Glomerular visceral epithelial cell (primary cell): ENCODE measurements at regions not wholly inside any gene's neighbourhood (a gene's known extent, or its start where the extent isn't known, plus 50 kb on each side); places are given as distances from the start of the nearest gene placed in this dataset.

Experiments used
- DNase-seq: peaks from one replicate; pipeline ENCODE4 v3.0.0-alpha.2; 2016; ENCODE audit errors: extremely low spot score

DNA sequence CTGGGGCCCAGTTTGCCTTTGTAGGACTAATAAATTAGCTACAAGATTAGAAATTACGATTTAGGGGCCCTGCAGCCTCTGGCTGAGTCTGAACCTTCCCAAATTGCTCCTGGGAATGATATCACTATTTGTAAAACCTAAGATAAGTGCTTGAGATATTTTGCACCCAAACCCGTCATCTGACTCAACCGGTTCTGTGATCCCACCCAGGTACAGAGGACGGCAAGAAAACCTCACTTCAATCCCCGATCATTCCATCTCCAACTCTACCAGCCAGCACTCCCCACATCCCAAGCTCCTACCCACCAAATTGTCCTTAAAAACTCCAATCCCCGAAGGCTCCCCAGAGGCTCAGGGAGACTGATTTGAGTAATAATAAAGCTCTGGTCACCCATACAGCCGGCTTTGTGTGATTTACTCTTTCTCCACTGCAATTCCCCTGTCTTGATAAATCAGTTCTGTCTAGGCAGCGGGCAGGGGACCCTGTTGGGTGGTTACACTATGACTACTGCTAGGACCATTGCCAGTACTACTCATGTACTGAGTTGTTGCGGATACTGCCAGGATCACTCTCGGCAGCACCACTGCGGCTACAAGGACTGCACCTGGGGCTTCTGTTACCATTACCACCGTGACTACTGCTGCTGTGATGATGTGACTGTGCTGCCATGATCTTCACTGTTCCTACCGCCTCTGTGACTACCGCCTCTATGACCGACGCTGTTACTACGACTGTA is 73.1 kb downstream of the IRF8 start:
- no peak for DNase-seq

DNA sequence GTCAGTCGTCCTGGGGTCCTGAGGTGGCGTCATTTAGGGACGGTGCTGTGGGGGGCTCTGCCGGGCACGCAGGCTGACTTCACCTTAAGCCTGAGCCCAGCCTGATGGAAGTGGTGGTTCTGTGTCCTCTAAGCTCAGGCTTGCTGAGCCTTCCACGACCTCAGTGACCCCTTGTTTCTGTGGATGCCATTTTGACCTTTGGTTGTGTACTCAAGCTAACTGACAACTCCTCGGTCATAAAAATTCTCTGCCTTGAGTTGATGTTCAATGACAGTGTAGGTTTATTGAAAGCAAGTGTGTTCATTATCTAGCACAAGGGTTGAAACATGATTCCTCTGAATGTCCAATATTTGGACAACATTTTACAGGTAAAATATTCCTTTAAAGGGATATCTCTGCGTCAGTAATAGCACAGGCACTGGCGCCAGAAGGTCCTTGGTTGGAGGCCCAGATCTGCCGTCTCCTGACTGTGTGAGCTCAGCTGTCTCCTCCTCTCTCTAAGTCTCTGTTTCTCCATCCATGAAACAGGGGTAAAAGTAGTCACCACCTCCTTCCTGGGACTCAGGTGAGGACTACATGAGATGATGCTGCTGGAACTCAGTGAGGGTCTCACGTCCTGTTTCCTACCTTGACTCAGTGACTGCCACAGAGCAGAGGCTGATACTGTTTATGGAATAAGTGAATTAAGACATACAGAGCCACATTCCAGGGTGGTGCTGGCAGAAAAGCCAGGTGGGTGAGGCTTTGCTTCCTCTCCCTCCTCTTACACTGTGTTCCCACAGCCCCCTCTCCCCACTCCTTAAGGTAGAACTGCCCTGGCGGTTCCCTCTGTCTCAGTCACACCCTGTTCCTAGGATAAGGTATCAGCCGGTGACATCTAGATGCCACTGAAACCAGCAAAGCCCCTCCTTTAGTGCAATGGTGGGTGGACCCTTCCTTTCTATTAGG is 75.7 kb downstream of the IRF8 start:
- no peak for DNase-seq

DNA sequence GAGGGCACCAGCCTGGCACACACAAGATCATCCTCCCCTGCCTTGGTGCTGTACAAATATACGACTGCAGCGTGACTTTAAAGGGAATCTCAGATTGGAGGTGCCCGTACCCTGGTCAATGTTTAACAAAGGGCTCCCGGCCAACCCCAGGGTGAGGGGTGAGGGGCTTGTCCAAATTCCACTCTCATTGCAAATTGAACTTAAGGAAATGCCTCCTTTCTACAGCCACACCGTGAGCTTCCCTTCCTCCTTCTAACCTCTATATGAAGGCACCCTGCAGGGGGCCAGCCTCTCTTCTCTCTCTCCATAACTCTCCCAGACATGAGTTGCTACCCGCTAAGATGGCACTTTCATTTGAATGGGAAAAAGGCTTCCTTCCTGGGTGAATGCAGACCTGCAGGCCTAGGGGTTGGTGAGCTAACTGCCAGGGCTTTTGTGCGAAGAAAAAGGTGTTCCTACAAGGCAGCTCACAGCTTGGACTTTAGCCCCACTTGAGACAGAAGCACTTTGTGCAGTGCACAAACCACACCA is 76.6 kb downstream of the IRF8 start:
- no peak for DNase-seq

DNA sequence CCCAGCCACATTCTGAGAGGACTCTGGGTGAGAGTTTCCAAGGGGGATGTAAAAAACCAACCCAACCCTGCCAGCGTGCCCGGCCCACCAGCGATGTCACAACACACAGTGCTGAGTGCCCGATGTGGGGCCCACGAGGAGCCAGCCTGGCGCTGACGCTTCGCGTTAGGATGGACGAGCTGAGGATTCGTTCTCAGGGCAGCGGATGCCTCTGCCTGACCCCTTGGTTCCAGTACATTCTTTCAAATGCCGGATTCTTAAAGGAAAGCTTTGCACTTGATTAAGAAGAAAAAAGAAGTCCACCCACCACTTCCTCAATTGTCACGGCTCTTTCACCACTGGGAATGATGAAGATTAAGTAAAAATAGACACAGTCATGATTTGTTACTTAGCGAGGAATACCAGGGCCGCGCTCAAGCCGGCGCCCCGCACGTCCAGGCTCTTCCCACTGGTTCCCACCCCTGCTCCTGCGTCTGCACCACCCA is 79.4 kb downstream of the IRF8 start:
- DNase-seq: no peak

DNA sequence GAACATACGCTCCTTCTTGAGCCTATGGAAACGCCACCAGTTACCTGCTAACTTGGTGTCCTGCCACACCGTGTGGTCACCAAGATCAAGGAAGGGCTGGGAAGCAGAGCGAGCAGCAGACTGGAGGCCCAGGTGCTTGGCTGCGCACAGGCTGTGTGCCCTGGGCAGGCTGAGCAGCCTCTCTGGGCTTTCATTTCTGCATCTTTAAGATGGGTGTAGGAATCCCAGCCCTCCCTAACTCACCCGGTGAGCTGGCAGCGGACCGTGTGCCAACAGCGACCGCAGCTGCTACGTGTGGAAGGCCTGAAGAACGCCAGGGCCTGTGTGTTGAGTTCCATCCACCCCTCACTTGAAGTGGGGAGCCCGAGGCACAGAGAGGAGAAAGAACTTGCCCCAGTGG is 80.0 kb downstream of the IRF8 start:
- DNase-seq: no peak

DNA sequence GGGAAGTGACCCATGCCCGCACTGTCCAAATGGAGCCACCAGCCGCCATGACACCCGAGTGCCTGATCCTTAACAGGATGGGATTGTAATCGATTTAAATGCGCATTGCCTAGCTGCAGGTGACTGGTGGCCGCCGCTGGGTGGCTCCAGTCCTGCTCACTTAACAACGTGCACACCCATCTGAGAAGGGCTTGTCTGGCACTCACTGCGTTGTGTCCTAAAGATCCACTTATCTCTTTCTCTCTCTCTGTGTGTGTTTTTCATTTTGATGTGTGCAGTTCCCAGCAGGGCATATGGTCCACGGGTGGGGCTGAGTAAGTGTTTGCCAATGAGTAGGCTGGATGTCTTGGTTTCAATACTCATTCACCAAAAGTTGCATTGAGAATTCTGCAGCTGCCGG is 80.6 kb downstream of the IRF8 start:
- no peak for DNase-seq

DNA sequence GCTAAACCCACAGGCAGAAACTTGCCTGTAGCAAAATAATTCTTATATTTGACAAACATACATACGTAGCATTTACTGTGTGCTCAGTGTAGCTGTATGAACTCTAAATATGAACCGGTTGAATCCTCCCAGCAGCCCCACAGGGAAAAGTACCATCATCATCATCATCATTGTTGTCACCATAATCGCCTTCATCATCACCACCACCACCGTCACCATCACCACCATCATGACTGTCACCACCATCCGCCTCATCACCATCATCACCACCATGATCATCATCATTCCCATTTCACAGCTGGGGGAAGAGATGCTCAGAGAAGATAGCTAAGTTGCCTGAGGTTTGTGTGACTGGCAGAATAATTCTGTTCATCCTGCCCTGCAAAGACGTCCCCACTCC is 81.7 kb downstream of the IRF8 start:
- DNase-seq: no peak

DNA sequence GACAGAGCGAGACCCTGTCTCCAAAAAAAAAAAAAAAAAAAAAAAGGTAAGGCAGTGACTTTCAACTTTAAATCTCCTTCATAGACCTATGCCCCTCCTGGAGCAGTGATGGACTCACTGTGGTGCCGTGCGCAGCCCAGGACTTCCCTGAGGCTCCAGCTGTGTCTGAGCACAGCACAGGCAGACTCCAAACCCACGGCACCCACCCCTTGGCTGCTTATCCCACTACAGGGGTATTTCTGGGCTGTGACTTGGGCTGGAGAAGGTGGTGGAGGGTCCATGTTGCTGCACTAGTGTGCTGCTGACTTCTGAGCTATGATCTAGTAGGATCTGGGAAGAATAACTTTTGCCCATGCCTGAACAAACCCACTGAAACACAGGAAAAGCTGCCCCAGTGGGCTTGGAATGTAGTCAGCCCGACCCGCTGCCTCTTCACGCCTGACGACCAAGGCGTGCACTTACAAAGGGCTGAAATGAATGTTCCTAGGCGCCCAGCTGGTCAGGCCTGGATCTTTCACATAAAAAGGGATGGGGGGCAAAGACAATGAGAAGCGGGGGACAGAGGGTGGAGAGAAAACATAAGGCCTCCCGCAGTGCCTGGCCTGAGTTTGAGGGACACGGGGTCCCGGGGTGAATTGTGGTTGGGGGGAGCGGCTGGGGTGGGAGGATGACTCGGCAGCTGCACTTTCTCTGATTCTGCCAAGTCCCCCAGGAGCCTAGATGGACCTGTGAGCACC is 83.0 kb downstream of the IRF8 start:
- DNase-seq: no peak

DNA sequence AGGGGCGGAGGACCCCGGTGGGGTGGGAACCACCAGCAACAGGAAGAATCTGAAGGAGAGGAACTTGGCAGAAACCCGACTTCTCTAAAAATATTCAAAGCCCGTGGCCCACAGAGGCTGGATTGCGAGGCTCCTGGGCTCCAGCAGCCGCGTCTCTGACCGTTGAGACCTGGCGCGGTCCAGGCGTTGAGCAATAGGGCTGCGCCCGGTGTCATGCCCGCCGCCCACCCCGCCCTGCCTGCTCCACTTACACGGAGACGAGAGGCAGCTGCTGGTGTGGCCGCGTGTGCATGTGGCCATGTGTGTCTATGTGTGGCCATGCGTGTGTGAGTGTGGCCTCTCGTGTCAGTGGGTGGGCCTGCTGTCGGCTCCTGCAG is 83.6 kb downstream of the IRF8 start:
- no peak for DNase-seq

DNA sequence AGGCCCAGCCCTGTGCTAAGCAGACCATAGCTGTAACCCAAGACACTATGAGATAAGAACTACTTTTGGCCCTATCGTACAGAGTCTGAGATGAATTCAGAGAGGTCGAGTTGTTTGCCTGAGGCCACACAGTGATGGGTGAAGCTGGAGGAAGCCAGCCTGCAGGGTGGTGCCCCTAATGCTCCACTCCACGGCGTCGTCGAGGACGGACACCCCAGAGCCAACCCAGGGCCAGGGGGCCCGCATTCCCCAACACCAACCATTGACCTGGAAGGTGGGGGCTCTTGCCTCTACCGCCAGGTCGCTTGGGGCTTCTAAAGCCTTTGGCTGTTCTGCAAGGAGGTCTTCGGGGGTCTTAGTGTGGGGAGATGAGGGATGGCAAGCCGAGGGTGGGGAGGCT is 84.1 kb downstream of the IRF8 start:
- DNase-seq: no peak

DNA sequence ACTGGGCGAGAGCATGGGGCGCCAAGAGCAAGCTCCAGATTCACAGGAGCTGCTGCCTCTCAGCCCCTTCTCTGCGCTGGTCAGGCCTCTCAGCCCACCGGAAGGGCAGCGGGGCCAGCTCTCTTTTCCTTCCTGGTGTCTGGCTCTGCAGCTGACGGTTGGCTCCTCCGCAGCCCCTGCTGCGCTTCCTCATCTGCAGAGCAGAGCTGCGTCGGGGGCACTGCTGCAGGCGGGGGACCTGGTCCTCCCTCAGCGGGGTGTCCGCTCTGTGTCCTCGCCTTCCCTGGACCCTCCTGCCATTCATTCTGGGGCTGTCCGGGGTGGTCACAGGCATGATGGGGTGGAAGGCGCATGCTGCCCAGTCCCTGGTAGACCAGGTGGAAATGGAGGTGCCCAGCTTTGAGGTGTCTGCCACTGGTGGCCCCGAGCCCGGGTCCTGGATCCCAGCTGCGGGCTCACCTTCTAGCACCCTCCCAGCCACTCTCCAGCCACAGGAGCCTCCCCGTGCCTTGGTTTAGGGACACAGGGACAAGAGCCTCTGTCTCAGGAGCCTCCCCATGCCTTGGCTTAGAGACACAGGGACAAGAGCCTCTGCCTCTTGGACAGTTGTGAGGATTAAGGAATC is 84.8 kb downstream of the IRF8 start:
- DNase-seq: no peak

DNA sequence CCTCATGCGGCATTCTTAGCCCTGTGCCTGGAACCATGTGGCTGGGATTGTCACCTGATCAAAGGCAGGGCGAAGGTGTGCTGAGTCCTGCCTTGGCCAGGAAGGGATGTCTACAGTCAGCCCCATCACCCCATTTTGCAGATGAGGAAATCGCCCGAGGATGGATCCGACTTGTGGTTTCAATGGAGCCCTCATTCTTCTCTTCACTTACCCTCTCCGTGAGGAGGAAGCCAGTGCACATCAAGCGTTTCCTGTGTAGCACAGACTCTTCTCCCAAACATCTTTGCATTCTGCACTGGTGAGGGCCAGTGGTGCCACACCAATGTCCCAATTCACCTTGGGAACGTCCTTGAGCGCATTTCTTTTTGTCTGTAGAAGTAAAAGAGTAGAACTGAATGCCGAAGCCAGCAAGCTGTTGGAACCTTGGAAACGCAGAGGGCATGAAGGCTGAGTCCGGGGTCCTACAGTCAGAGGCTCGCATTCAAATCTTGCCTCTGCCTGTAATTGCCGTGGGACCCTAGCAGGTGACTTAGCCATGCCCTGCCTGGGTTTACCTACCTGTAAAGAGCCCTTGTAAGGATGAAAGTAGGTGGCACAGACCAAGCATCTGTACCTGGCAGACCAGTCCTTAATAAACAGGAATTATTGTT is 85.4 kb downstream of the IRF8 start:
- no peak for DNase-seq

DNA sequence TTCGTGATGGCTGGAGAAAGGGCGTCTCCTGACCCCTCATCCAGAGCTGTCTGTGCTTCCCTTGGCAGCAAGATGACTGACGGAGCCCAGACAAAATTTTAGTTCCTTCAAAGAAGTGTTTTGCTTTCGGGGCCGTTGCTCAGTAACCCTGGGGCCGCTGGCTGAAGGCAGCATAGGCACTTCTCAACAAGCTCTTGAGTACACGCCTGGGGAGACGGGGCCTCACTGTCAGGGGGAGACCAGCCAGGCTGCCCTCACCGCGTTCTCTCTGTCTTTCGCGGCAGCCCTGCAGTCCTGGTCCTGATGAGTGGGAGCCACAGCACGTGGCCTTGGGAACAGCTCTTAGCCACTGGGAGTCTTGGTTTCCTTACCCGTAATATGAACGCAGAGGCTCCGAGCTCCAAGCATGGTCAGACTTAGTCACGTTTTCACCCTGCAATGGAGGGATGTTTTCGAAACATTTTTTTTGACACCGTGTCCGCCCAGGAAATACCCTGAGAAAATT is 86.0 kb downstream of the IRF8 start:
- DNase-seq: no peak

DNA sequence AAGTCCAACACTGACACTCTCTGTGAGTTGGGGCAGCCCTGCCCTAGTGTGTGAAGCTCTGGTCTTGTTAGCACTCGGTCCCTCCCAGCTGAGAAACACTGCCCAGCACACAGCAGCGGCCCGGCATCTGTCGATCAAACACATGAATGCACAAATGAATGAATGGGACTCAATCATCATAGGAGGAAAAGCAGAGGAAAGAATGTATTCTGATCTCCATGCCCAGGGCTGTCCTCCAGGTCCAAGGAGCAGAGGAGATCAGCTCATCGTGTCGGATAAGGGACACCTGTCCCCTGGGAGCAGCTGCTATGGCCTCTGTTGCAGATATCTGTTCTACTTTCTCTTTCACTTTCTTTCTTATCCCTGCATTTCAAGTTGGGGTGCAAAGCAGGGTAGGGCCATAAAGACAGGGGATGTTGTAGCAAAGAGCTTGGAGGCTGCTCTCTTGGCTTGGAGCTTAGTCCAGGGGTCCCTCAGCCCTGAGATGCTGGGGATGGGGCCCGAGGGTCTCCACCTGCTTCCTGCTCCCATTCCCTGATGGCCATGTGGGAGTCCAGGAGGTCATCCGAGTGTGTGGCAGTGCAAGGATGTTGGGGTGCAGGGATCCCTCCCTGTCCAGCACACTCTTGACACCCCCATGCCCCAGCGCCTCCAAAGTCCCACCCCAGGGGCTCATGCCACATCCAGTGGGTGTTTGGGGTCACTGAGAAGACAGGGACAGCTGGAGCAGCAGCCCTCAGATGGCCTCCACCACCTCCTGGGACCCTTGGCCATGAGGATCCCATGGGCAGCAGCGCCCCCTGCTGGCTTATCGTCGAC is 88.2 kb downstream of the IRF8 start:
- no peak for DNase-seq

DNA sequence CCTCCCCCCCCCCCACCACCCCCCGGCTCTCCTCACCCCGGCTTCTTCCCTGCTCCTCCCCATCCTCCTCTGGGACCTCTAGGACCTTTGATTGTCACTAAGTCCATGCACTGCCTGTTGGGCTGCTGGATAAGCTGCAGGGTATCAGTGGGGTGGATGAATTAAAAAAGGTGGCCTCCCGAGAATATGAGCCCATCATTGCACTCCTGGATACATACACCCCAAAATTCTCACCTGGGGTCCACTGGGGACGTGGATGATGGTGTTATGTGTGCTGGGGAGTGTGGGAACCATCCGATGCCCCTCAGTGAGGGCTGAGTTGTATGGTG is 88.8 kb downstream of the IRF8 start:
- no peak for DNase-seq

DNA sequence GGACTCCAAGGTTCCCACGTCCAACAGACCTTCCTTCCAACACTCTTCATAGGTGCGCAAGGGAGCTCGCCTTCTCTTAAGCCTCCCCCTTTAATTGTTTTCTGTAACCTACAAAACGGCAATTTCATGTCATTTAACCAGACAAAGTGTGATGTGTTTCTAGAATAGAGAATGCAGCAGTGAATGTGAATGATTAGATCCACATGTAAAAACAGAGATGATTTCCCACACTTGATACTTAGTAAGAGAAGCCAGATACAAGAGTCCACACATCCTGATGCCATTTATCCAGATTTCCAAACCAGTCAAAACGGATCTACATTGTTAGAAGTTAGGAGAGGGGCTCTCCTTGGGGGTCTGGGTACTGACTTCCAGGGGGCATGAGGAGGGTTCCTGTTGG is 89.3 kb downstream of the IRF8 start:
- no peak for DNase-seq

DNA sequence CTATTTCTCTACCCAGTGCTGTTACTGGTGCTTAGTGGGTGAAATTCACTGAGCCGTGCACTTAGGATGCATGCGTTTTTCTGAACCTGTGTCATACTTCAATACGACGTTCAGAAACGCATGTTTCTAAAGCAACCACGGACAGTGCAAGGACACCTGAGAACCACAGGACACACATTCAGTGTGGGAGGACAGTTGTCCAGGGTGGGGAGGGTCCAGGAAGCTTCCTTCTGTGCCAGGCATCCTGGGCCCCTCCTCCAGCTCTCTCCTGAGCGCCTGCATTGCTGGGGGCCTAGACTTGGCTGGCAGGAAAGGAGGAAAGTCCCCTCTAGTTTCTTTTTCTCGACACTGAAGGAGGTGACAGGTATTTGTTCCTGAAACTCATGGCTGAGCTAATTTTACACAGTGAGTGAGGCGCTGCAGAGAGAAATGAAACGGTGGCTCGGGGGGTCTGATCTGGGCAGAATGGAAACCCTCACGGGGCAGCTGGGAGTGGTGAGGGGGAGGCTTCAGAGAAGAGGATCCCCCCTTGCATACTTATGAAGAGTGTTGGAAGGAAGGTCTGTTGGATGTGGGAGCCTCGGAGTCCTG is 89.9 kb downstream of the IRF8 start:
- no peak for DNase-seq

DNA sequence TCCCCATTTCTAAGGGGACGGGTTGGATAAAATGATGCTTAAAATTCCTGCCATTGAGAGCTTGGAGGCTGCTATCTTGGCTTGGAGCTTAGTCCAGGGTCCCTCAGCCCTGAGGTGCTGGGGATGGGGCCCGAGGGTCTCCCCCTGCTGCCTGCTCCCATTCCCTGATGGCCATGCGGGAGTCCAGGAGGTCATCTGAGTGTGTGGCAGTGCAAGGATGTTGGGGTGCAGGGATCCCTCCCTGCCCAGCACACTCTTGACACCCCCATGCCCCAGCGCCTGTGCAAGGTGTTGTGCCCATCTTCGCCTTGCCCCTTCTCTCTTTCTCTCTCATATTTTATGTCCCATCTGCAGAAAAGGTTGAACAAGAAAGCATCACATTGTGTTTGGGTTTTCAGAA is 90.4 kb downstream of the IRF8 start:
- DNase-seq: no peak

DNA sequence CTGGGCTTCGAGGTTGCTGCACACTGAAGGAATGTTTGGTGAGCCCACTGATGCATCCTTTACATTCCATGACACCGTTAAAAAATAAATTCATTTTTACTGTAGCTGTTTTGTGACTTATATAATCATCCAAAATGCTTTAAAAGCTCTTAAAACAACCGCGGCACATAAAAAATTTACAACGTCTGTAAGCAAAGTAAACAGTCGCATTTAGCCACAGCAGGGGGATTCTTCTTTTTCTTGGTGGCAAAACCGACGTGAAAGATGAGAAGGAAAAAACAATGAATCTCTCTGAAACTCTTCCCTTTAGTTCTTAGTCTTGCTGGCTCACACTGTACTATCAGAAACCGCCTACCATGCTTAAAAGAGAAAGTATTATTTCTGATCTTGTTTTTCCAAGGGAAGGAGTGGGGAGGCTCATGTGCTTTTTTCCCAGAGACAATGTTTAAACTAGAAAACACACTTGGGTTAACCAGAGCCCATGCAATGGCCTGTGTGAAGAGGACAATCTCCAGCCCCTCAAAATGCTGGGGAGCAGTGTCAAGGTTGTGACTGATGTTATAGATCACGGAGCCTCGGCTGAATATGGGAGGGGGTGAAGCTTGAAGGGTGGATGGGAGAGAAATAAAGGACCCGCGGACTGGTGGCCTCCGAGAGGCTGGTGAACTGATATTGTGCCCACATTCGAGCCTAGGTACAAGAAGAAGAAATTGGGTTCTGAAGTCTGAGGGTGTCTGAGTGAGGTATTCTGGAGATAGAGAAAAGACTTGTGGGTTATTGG is 91.1 kb downstream of the IRF8 start:
- no peak for DNase-seq
